ENCODE measurements at regions not wholly inside any gene's neighbourhood (a gene's known extent, or its start where the extent isn't known, plus 50 kb on each side); places are given as distances from the start of the nearest gene placed in this dataset.

- no peak for TF ChIP-seq NPAS2 (CRISPR knock-in tag; IDR thresholded peaks at IDR 0.05; ENCODE audit: borderline replicate concordance)
- no peak for TF ChIP-seq ZNF674 (CRISPR knock-in tag; IDR thresholded peaks at IDR 0.05; ENCODE audit: low read depth)
Measured at GRCh38 chr11:70547821-70548670, 149.7 kb downstream of the CTTN start (continued).

- no peak overlapping the region for H2AFZ ChIP-seq (ENCODE audit: low read length)
- CTCF ChIA-PET (ENCODE audit: low intra/inter-chr PET ratio, low total read pairs), result no interaction called here
- intact Hi-C loops (cut with micrococcal nuclease; ENCODE audit: unreplicated experiment) (no loop called here), in situ Hi-C loops (cut with HindIII; ENCODE audit: extremely low pct_ligation_motif_present, low pct_unique_long_range_greater_than_20kb) (no loop called here)
- no peak for DNase-seq (ENCODE audit: low spot score)
- H3K36me3 ChIP-seq (replicated peaks in 1 of 2; ENCODE audit: control insufficient read depth in 1 of 2, insufficient read depth in 2 of 2, low read length in 2 of 2), result no peaks in the 10 kb centered on the region; a peak in 1 of 5 replicates
- H3K4me2 ChIP-seq (ENCODE audit: low read depth, low read length), result no peak overlapping the region
- H3K79me2 ChIP-seq (ENCODE audit: insufficient read depth, low read length), result no peaks in the 10 kb centered on the region
- no peaks in the 10 kb centered on the region for H3K4me1 ChIP-seq (ENCODE audit: insufficient read depth, low read length)
- no peak for FAIRE-seq
- BruUV-seq (replicated peaks), result no TSS peak
- H3K4me3 ChIP-seq (replicated peaks in 1 of 3; ENCODE audit: insufficient read depth in 1 of 3, low read depth in 2 of 3, low read length in 3 of 3), result no peak overlapping the region
- no peaks in the 10 kb centered on the region for H3K9me3 ChIP-seq (ENCODE audit: low read length)
- H3K9ac ChIP-seq (ENCODE audit: insufficient read depth, low read depth, low read length), result no peak overlapping the region
- no peak overlapping the region for H3K27ac ChIP-seq (ENCODE audit: extremely low read length, insufficient read depth, low read length)
- POLR2A ChIA-PET, result no interaction called here
- 98% methylated on average over 7 of the region's 15 CpGs for WGBS (ENCODE audit: low lambda C conversion rate)
- no peaks in the 10 kb centered on the region for H3K27me3 ChIP-seq (ENCODE audit: control insufficient read depth in 1 of 2, insufficient read depth in 2 of 2, low read length in 2 of 2)
- no peak for ATAC-seq
- peaks cover 3% of the 10 kb centered on the region; the same call in 1 of the 2 replicates for H4K20me1 ChIP-seq (ENCODE audit: insufficient read depth, low read length)
- no peak for TF ChIP-seq PRDM4 (CRISPR knock-in tag; IDR thresholded peaks at IDR 0.05; ENCODE audit: borderline replicate concordance)
- TF ChIP-seq MTF2 (CRISPR knock-in tag; IDR thresholded peaks at IDR 0.05; ENCODE audit: borderline replicate concordance), result no peak
- no peak for TF ChIP-seq ZNF879 (CRISPR knock-in tag; IDR thresholded peaks at IDR 0.05)
- TF ChIP-seq ZFYVE20 (CRISPR knock-in tag; IDR thresholded peaks at IDR 0.05; ENCODE audit: borderline replicate concordance, low read depth), result no peak
- TF ChIP-seq ZNF839 (CRISPR knock-in tag; IDR thresholded peaks at IDR 0.05; ENCODE audit: borderline replicate concordance), result no peak
- TF ChIP-seq KDM2A (CRISPR knock-in tag; IDR thresholded peaks at IDR 0.05; ENCODE audit: borderline replicate concordance, low read depth), result no peak
- no peak for TF ChIP-seq ZC3H4 (CRISPR knock-in tag; IDR thresholded peaks at IDR 0.05; ENCODE audit: borderline replicate concordance)
- TF ChIP-seq FUBP1 (CRISPR knock-in tag; IDR thresholded peaks at IDR 0.05; ENCODE audit: borderline replicate concordance), result no peak
- TF ChIP-seq CCAR2 (optimal IDR thresholded peaks at IDR 0.05; ENCODE audit: low read depth, low read length), result no peak
- TF ChIP-seq GPN1 (CRISPR knock-in tag; IDR thresholded peaks at IDR 0.05; ENCODE audit: borderline replicate concordance), result no peak
Measured at GRCh38 chr11:70548976-70549375, 150.6 kb downstream of the CTTN start.
